ENCODE measurements at regions not wholly inside any gene's neighbourhood (a gene's known extent, or its start where the extent isn't known, plus 50 kb on each side); places are given as distances from the start of the nearest gene placed in this dataset.

DNA sequence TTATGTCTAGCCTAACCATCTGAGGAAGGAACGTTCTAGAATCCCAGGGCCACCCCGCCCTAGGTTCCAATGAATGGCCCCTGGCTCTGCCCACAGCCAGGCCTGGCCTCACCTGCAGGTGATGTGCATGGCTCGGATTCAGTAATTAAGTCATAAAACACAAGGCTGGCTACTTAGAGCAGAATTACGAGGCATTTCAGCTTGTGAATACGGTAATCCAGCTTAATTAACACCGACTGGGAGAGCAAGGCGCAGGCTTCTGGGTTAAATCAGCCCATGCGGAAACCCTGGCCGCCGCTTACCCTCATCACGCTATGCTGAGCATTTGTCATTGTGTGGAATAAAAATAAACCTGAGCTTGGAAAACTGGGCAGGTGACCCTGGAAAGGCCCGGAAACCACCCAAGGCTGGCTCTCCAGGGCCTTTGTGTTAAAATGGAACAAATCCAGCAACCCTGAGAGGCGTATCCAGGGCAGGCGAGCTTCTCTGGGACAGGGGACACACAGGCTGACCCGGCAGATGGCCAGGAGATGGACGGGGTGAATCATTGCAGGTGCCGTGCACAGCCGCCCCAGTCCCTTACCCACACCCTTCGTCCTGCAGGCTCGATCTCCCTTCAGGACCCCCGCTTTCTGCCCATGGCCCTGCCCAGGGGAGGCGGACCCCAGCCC, 220.2 kb downstream of the CTTN start:
- TF ChIP-seq NFIC (IDR thresholded peaks at IDR 0.05) (no peak), RAD21 (IDR thresholded peaks at IDR 0.05; ENCODE audit: low read depth) (no peak), TEAD4 (IDR thresholded peaks at IDR 0.05) (no peak), ZBTB7A (IDR thresholded peaks at IDR 0.05; ENCODE audit: low read depth) (no peak), EP300 (IDR thresholded peaks at IDR 0.05; ENCODE audit: borderline replicate concordance) (no peak), FOXM1 (IDR thresholded peaks at IDR 0.05; ENCODE audit: borderline replicate concordance, low read depth) (no peak), YY1 (IDR thresholded peaks at IDR 0.05; ENCODE audit: low read depth) (no peak), TAF1 (IDR thresholded peaks at IDR 0.05; ENCODE audit: low read depth) (no peak)
- TF ChIP-seq, protein P1, sequence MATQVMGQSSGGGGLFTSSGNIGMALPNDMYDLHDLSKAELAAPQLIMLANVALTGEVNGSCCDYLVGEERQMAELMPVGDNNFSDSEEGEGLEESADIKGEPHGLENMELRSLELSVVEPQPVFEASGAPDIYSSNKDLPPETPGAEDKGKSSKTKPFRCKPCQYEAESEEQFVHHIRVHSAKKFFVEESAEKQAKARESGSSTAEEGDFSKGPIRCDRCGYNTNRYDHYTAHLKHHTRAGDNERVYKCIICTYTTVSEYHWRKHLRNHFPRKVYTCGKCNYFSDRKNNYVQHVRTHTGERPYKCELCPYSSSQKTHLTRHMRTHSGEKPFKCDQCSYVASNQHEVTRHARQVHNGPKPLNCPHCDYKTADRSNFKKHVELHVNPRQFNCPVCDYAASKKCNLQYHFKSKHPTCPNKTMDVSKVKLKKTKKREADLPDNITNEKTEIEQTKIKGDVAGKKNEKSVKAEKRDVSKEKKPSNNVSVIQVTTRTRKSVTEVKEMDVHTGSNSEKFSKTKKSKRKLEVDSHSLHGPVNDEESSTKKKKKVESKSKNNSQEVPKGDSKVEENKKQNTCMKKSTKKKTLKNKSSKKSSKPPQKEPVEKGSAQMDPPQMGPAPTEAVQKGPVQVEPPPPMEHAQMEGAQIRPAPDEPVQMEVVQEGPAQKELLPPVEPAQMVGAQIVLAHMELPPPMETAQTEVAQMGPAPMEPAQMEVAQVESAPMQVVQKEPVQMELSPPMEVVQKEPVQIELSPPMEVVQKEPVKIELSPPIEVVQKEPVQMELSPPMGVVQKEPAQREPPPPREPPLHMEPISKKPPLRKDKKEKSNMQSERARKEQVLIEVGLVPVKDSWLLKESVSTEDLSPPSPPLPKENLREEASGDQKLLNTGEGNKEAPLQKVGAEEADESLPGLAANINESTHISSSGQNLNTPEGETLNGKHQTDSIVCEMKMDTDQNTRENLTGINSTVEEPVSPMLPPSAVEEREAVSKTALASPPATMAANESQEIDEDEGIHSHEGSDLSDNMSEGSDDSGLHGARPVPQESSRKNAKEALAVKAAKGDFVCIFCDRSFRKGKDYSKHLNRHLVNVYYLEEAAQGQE (IDR thresholded peaks at IDR 0.05; ENCODE audit: low read depth), result no peak
